ENCODE measurements at regions not wholly inside any gene's neighbourhood (a gene's known extent, or its start where the extent isn't known, plus 50 kb on each side); places are given as distances from the start of the nearest gene placed in this dataset.

DNA sequence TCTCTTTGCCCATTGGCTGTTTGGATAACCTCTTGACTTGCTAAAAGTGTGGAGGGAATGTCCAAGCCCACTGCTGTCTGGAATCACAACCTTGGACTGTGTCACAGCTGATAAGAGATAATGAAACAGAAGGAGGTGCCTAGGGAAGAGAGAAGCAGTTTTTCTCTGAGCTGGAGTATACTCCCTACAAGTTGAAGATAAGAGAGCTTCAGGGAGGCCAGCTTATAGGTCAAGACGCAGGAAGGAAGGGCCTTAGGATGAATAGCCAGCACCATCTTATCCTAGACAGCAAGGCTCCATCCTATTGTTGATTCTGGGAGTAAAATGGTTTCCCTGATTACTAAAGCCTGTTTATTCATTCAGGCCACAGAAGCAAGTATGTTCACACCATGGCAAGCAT lies 244.7 kb downstream of the NPR3 start:
- no peak for ATAC-seq (ENCODE audit: poor library complexity)
- ChIA-PET POLR2A (no interaction called here), CTCF (no interaction called here)

DNA sequence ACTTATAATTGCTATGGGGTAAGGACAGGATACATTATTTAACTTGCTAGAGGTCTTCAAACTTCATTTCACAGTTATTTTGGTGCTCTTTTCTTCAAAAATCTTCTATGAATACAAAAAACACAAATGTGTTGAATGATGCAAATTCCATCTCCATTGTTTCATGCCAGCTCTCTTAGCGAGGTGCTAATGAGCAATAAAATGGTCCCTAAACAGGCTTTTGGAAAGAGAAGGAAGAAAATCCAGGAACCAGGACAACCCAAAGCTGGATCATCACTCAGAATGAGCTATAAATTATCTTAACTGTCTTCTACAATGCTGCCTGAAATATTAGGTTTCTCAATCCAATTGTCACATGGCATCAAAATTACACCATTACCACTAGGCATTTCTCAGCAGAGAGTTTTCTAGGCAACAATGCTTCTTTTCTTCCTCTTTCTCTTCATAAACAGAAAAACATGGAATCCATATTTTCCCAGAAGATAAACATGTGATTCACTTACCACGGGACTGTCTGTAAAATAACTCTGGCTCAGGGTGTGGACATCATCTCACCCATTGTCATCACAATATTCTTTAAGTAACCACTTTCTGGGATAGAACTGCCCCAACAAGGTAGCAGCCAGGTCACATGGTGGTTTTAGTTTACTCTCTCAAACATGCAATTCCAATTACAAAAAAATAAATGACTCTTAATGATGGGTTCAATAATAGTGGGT lies 249.4 kb downstream of the NPR3 start:
- peaks cover 14% of the 10 kb centered on the region for H3K9me3 Mint-ChIP-seq
- DNase-seq (no peak), ATAC-seq (ENCODE audit: poor library complexity) (no peak)
- POLR2A ChIA-PET, result no interaction called here
- Histone ChIP-seq H3K4me1 (ENCODE audit: insufficient read depth, low read length) (no peaks in the 10 kb centered on the region), H3K27ac (ENCODE audit: low read depth in 1 of 2, low read length in 2 of 2) (no peak overlapping the region), H3K4me3 (ENCODE audit: low read length) (no peak overlapping the region), H3K27me3 (ENCODE audit: control insufficient read depth in 1 of 2, insufficient read depth in 2 of 2, low read length in 2 of 2) (no peaks in the 10 kb centered on the region), H3K36me3 (ENCODE audit: insufficient read depth, low read length) (no peaks in the 10 kb centered on the region), H3K9me3 (ENCODE audit: control insufficient read depth in 1 of 2, insufficient read depth in 1 of 2, low read length in 2 of 2) (peaks cover 0 to 4% of the 10 kb centered on the region in 2 experiments)
- H3K27ac Mint-ChIP-seq, result no peak overlapping the region
- H3K4me1 Mint-ChIP-seq (ENCODE audit: low read depth), result no peaks in the 10 kb centered on the region
- TF ChIP-seq, protein P1, sequence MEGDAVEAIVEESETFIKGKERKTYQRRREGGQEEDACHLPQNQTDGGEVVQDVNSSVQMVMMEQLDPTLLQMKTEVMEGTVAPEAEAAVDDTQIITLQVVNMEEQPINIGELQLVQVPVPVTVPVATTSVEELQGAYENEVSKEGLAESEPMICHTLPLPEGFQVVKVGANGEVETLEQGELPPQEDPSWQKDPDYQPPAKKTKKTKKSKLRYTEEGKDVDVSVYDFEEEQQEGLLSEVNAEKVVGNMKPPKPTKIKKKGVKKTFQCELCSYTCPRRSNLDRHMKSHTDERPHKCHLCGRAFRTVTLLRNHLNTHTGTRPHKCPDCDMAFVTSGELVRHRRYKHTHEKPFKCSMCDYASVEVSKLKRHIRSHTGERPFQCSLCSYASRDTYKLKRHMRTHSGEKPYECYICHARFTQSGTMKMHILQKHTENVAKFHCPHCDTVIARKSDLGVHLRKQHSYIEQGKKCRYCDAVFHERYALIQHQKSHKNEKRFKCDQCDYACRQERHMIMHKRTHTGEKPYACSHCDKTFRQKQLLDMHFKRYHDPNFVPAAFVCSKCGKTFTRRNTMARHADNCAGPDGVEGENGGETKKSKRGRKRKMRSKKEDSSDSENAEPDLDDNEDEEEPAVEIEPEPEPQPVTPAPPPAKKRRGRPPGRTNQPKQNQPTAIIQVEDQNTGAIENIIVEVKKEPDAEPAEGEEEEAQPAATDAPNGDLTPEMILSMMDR (IDR thresholded peaks at IDR 0.05), result no peak
- CTCF ChIA-PET, result no interaction called here
- no peaks in the 10 kb centered on the region for H3K27me3 Mint-ChIP-seq
- no peaks in the 10 kb centered on the region for H3K36me3 Mint-ChIP-seq (ENCODE audit: low read depth)
- intact Hi-C loops (cut with DNase I, micrococcal nuclease), result no loop called here
- H3K4me3 Mint-ChIP-seq, result no peak overlapping the region

More for the DNA sequence above, 244.7 kb downstream of the NPR3 start:
- Histone ChIP-seq H3K9me3 (ENCODE audit: control insufficient read depth in 1 of 2, insufficient read depth in 1 of 2, low read length in 2 of 2) (peaks cover 0 to 4% of the 10 kb centered on the region in 2 experiments), H3K27me3 (ENCODE audit: control insufficient read depth in 1 of 2, insufficient read depth in 2 of 2, low read length in 2 of 2) (no peaks in the 10 kb centered on the region), H3K27ac (ENCODE audit: low read depth in 1 of 2, low read length in 2 of 2) (no peak overlapping the region), H3K4me3 (ENCODE audit: low read length) (no peak overlapping the region), H3K36me3 (ENCODE audit: insufficient read depth, low read length) (no peaks in the 10 kb centered on the region), H3K4me1 (ENCODE audit: insufficient read depth, low read length) (no peaks in the 10 kb centered on the region)
- TF ChIP-seq, protein P1 (IDR thresholded peaks at IDR 0.05), result no peak
- DNase-seq, result no peak
- H3K27me3 Mint-ChIP-seq, result no peaks in the 10 kb centered on the region
- no peaks in the 10 kb centered on the region for H3K36me3 Mint-ChIP-seq (ENCODE audit: low read depth)
- no peak overlapping the region for H3K27ac Mint-ChIP-seq
- H3K9me3 Mint-ChIP-seq, result peaks cover 18% of the 10 kb centered on the region
- no peaks in the 10 kb centered on the region for H3K4me1 Mint-ChIP-seq (ENCODE audit: low read depth)
- intact Hi-C loops (cut with DNase I, micrococcal nuclease), result no loop called here
- no peak overlapping the region for H3K4me3 Mint-ChIP-seq

DNA sequence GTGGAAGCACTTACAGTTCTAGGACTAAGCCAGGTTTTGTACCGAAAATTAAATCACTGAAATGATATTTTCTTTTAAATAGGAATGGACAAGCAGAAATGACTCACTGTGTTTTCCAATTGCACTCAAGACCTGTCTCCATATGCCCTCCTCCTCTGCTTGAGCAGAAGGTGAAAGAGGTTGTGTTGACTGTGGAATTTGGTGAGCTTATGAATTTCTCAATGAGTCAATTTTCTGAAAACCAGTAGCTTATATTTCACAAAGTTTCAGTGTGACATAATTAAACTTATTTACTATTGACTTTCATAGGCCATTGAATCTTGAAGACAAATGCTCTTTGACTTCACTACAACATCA lies 249.9 kb downstream of the NPR3 start:
- H3K27me3 Mint-ChIP-seq, result no peaks in the 10 kb centered on the region
- H3K4me1 Mint-ChIP-seq (ENCODE audit: low read depth), result no peaks in the 10 kb centered on the region
- no peaks in the 10 kb centered on the region for H3K36me3 ChIP-seq (ENCODE audit: insufficient read depth, low read length)
- H3K4me3 Mint-ChIP-seq, result no peak overlapping the region
- TF ChIP-seq, protein P1 (IDR thresholded peaks at IDR 0.05), result no peak
- ChIA-PET CTCF (no interaction called here), POLR2A (no interaction called here)
- intact Hi-C loops (cut with DNase I, micrococcal nuclease), result no loop called here
- DNase-seq (no peak), ATAC-seq (ENCODE audit: poor library complexity) (no peak)
- no peaks in the 10 kb centered on the region for H3K27me3 ChIP-seq (ENCODE audit: control insufficient read depth in 1 of 2, insufficient read depth in 2 of 2, low read length in 2 of 2)
- H3K27ac Mint-ChIP-seq, result no peak overlapping the region
- peaks cover 0 to 4% of the 10 kb centered on the region in 2 experiments for H3K9me3 ChIP-seq (ENCODE audit: control insufficient read depth in 1 of 2, insufficient read depth in 1 of 2, low read length in 2 of 2)
- H3K27ac ChIP-seq (ENCODE audit: low read depth in 1 of 2, low read length in 2 of 2), result no peak overlapping the region
- no peaks in the 10 kb centered on the region for H3K4me1 ChIP-seq (ENCODE audit: insufficient read depth, low read length)
- no peak overlapping the region for H3K4me3 ChIP-seq (ENCODE audit: low read length)
- H3K9me3 Mint-ChIP-seq, result peaks cover 13% of the 10 kb centered on the region
- H3K36me3 Mint-ChIP-seq (ENCODE audit: low read depth), result no peaks in the 10 kb centered on the region
